T-helper 1 cell treated with Interleukin-12 subunit alpha and Interleukin-12 subunit beta and Interleukin-4 antibody, amounts not matched to agents 30 μg/mL and 1 μg/mL, for 36 hours (primary cell): ENCODE measurements at regions not wholly inside any gene's neighbourhood (a gene's known extent, or its start where the extent isn't known, plus 50 kb on each side); places are given as distances from the start of the nearest gene placed in this dataset.

Experiments used
- H3K27ac Mint-ChIP-seq: one replicate; pipeline ENCODE4 v1.8.0; 2021; ENCODE audit warnings: mild to moderate bottlenecking, mixed read lengths
- H3K27me3 Mint-ChIP-seq: one replicate; pipeline ENCODE4 v1.8.0; 2021; ENCODE audit warnings: low read depth, mixed read lengths
- H3K36me3 Mint-ChIP-seq: one replicate; pipeline ENCODE4 v1.8.0; 2021; ENCODE audit warnings: low read depth, mixed read lengths
- H3K4me1 Mint-ChIP-seq: one replicate; pipeline ENCODE4 v1.8.0; 2021; ENCODE audit warnings: low read depth, mixed read lengths
- H3K4me3 Mint-ChIP-seq: one replicate; pipeline ENCODE4 v1.8.0; 2021; ENCODE audit warnings: mild to moderate bottlenecking, moderate library complexity, mixed read lengths
- H3K9me3 Mint-ChIP-seq: one replicate; pipeline ENCODE4 v1.8.0; 2021; ENCODE audit warnings: mixed read lengths

DNA sequence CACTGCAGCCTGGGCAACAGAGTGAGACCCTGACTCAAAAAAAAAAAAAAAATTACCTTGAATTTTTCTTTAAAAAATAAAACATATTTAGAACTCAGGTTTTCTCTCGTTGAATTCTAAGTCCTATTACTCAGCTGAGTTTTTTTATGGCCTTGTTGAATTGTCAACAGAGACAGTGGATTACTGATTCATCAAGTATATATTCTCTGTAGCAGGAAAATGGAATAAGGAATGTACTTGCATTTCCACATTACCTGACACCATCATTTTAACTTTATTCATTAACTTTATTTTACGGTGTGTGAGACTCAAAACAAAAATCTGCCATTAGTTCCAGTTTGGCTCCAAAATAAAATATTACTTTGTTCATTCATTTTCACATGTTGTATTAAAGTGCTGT lies 53.8 kb upstream of the APP start:
- no peak overlapping the region for H3K4me3 Mint-ChIP-seq
- no peaks in the 10 kb centered on the region for H3K9me3 Mint-ChIP-seq
- H3K36me3 Mint-ChIP-seq = no peaks in the 10 kb centered on the region
- H3K27ac Mint-ChIP-seq = no peak overlapping the region
- peaks cover 3% of the 10 kb centered on the region for H3K27me3 Mint-ChIP-seq
- H3K4me1 Mint-ChIP-seq = no peaks in the 10 kb centered on the region
